ENCODE measurements at regions not wholly inside any gene's neighbourhood (a gene's known extent, or its start where the extent isn't known, plus 50 kb on each side); places are given as distances from the start of the nearest gene placed in this dataset.
A peak's percentile ranks its signal among the peaks of the same experiment; 100 is the strongest.

- DNase-seq (ENCODE audit: low read depth), result peak; percentile 3
These were observed 567.0 kb upstream of the CDH18 start for GRCh38 chr5:20555034-20555433.

GRCh38 chr5:20554001-20554400 lies 566.0 kb upstream of the CDH18 start:
- DNase-seq (ENCODE audit: low read depth), result peak; percentile 29

- DNase-seq (ENCODE audit: low read depth), result peak; percentile 6
These were observed 550.1 kb upstream of the CDH18 start for GRCh38 chr5:20537911-20538703.

- DNase-seq (ENCODE audit: low read depth), result no peak
These were observed 548.8 kb upstream of the CDH18 start for GRCh38 chr5:20536813-20537212.

- no peak for DNase-seq (ENCODE audit: low read depth)
These were observed 548.3 kb upstream of the CDH18 start for GRCh38 chr5:20536341-20536740.

GRCh38 chr5:20528471-20528870 lies 540.5 kb upstream of the CDH18 start:
- no peak for DNase-seq (ENCODE audit: low read depth)

- peak; percentile 27 for DNase-seq (ENCODE audit: low read depth)
These were observed 537.1 kb upstream of the CDH18 start for GRCh38 chr5:20524991-20525529.

- DNase-seq (ENCODE audit: low read depth), result no peak
These were observed 535.0 kb upstream of the CDH18 start for GRCh38 chr5:20522905-20523482.

GRCh38 chr5:20515606-20516005 lies 527.6 kb upstream of the CDH18 start:
- DNase-seq (ENCODE audit: low read depth), result no peak

- peak; percentile 47 for DNase-seq (ENCODE audit: low read depth)
These were observed 526.1 kb upstream of the CDH18 start for GRCh38 chr5:20514145-20514544.

- no peak for DNase-seq (ENCODE audit: low read depth)
These were observed 512.5 kb upstream of the CDH18 start for GRCh38 chr5:20500546-20500945.

- no peak for DNase-seq (ENCODE audit: low read depth)
These were observed 510.9 kb upstream of the CDH18 start for GRCh38 chr5:20498926-20499325.

GRCh38 chr5:20498102-20498501 lies 510.1 kb upstream of the CDH18 start:
- DNase-seq (ENCODE audit: low read depth), result no peak

- DNase-seq (ENCODE audit: low read depth), result no peak
These were observed 509.4 kb upstream of the CDH18 start for GRCh38 chr5:20497356-20497755.

- DNase-seq (ENCODE audit: low read depth), result no peak
These were observed 506.7 kb upstream of the CDH18 start for GRCh38 chr5:20494706-20495105.

- no peak for DNase-seq (ENCODE audit: low read depth)
These were observed 498.8 kb upstream of the CDH18 start for GRCh38 chr5:20486826-20487225.

GRCh38 chr5:20476016-20476415 lies 488.0 kb upstream of the CDH18 start:
- DNase-seq (ENCODE audit: low read depth), result peak; percentile 11

- no peak for DNase-seq (ENCODE audit: low read depth)
These were observed 483.0 kb upstream of the CDH18 start for GRCh38 chr5:20470997-20471396.

- DNase-seq (ENCODE audit: low read depth), result no peak
These were observed 481.8 kb upstream of the CDH18 start for GRCh38 chr5:20469792-20470191.

- DNase-seq (ENCODE audit: low read depth), result no peak
These were observed 481.4 kb upstream of the CDH18 start for GRCh38 chr5:20469390-20469789.

- DNase-seq (ENCODE audit: low read depth), result no peak
These were observed 478.5 kb upstream of the CDH18 start for GRCh38 chr5:20466512-20466911.

- DNase-seq (ENCODE audit: low read depth), result no peak
These were observed 475.2 kb upstream of the CDH18 start for GRCh38 chr5:20463206-20463605.

- no peak for DNase-seq (ENCODE audit: low read depth)
These were observed 458.1 kb upstream of the CDH18 start for GRCh38 chr5:20446121-20446520.
